K562 (cell line): ENCODE measurements at regions not wholly inside any gene's neighbourhood (a gene's known extent, or its start where the extent isn't known, plus 50 kb on each side); places are given as distances from the start of the nearest gene placed in this dataset.

Experiments used
- ATAC-seq: fragments of 200-7000 bp; cut with Tn5 transposase; 3 replicates; pipeline ENCODE4 v1.9.1; 2020; ENCODE audit warnings: moderate library complexity
- BruUV-seq: library from RNA; stranded (reverse); fragments of 400-500 nt; replicated peaks from 2 replicates; lab custom pipeline; 2021; lab: Mats Ljungman, UMichigan
- CTCF ChIA-PET: fragments of 300-600 bp; formaldehyde crosslinking; extraction: SDS; loops from one replicate; lab custom pipeline; 2021; ENCODE audit warnings: low intra/inter-chr PET ratio; lab: Yijun Ruan, JAX
- POLR2A ChIA-PET: fragments of 300-600, 350-650 bp; sonication (Branson Sonifier 250); formaldehyde crosslinking; extraction: SDS; loops from one replicate; lab custom pipeline; 2021; ENCODE audit warnings: antibody characterized with exemption, inconsistent platforms; lab: Yijun Ruan, JAX
- DNase-seq, 4 experiments: peaks; one replicate each; pipeline versions ENCODE4 v3.0.0 to v3.0.0-alpha.2; 2011 to 2018; ENCODE audit warnings: low spot score in 3 of 4, mixed read lengths in 3 of 4; ENCODE audit errors: extremely low read depth in 1 of 4
- FAIRE-seq: peaks from 2 replicates; lab custom pipeline; 2011; peaks lifted over from hg19 to GRCh38; lab: Jason Lieb, UNC
- H2AFZ ChIP-seq: 2 replicates; pipeline ENCODE4 v1.6.0; 2011; ENCODE audit warnings: low read depth, low read length, control low read depth, inconsistent platforms
- H3K27ac ChIP-seq: fragments of 200-600 bp; 3 replicates; pipeline ENCODE4 v1.8.0; 2011; ENCODE audit warnings: low read depth, mild to moderate bottlenecking, control low read depth, inconsistent platforms, low read length, moderate library complexity, mixed read lengths; ENCODE audit errors: extremely low read depth
- H3K27me3 ChIP-seq, 2 experiments: fragments of 300-600 bp in 1 of 2; 2 replicates in 1 of 2; 3 replicates in 1 of 2; pipeline versions ENCODE4 v1.6.0 to v1.8.0; 2011; ENCODE audit warnings: inconsistent platforms in 2 of 2, low read length in 2 of 2, mild to moderate bottlenecking in 1 of 2, mixed read lengths in 1 of 2, moderate library complexity in 1 of 2; ENCODE audit not compliant: control insufficient read depth in 2 of 2, insufficient read depth in 2 of 2
- H3K36me3 ChIP-seq: fragments of 300-600 bp; 3 replicates; pipeline ENCODE4 v1.8.0; 2011; ENCODE audit warnings: mild to moderate bottlenecking, low read length, inconsistent platforms; ENCODE audit not compliant: control insufficient read depth, insufficient read depth
- H3K4me1 ChIP-seq, 2 experiments: fragments of 200-600 bp in 1 of 2; replicated peaks in 1 of 2; 2 replicates in 1 of 2; 3 replicates in 1 of 2; pipeline versions ENCODE4 v1.5.1 to v1.8.0; 2011; ENCODE audit warnings: inconsistent platforms in 2 of 2, low read length in 2 of 2, mild to moderate bottlenecking in 1 of 2, mixed read lengths in 1 of 2, moderate library complexity in 1 of 2; ENCODE audit not compliant: control insufficient read depth in 2 of 2, insufficient read depth in 2 of 2
- H3K4me2 ChIP-seq: 2 replicates; pipeline ENCODE4 v1.6.1; 2011; ENCODE audit warnings: low read length, control low read depth, inconsistent platforms, mixed read lengths; ENCODE audit not compliant: insufficient read depth
- H3K4me3 ChIP-seq: fragments of 200-600 bp; sonication (generic), shearing (Covaris generic); 2 replicates; pipeline ENCODE4 v1.5.1; 2016; ENCODE audit warnings: control low read depth, inconsistent platforms
- H3K79me2 ChIP-seq: fragments of 200-600 bp; 3 replicates; pipeline ENCODE4 v1.8.0; 2011; ENCODE audit warnings: low read length, inconsistent platforms; ENCODE audit not compliant: control insufficient read depth, insufficient read depth
- H3K9ac ChIP-seq, 2 experiments: 2 replicates each; pipeline versions ENCODE4 v1.6.0 to v1.6.1; 2011; ENCODE audit warnings: low read depth in 2 of 2, low read length in 2 of 2, control low read depth in 1 of 2, inconsistent platforms in 1 of 2, mild to moderate bottlenecking in 1 of 2, mixed read lengths in 1 of 2; ENCODE audit not compliant: insufficient read depth in 1 of 2
- H3K9me1 ChIP-seq: one replicate; pipeline ENCODE4 v1.6.0; 2011; ENCODE audit warnings: inconsistent platforms, mild to moderate bottlenecking, low read length, moderate library complexity; ENCODE audit not compliant: control insufficient read depth, insufficient read depth
- H3K9me3 ChIP-seq: replicated peaks from 2 replicates; pipeline ENCODE4 v1.5.1; 2011; ENCODE audit warnings: low read depth, low read length, inconsistent platforms; ENCODE audit not compliant: control insufficient read depth, insufficient read depth
- H4K20me1 ChIP-seq: replicated peaks from 2 replicates; pipeline ENCODE4 v1.6.1; 2011; ENCODE audit warnings: low read length, inconsistent platforms, mixed read lengths; ENCODE audit not compliant: control insufficient read depth, insufficient read depth
- ARID2 ChIP-seq: fragments of 450-650 bp; IDR thresholded peaks from 2 replicates; pipeline ENCODE4 v1.6.1; 2017; ENCODE audit warnings: antibody characterized with exemption, mild to moderate bottlenecking
- FOS ChIP-seq: IDR thresholded peaks from 3 replicates; pipeline ENCODE4 v1.6.1; 2011; ENCODE audit not compliant: insufficient read length; ENCODE audit errors: extremely low read depth
- HDAC1 ChIP-seq, 2 experiments: fragments of 450-650 bp; IDR thresholded peaks; 2 replicates each; pipeline ENCODE4 v1.6.1; 2016 to 2017; ENCODE audit warnings: inconsistent platforms in 1 of 2, mild to moderate bottlenecking in 1 of 2, moderate library complexity in 1 of 2
- HMGXB4 ChIP-seq: sonication (generic); formaldehyde crosslinking; IDR thresholded peaks from 2 replicates; pipeline ENCODE4 v1.8.1; 2023; ENCODE audit warnings: mild to moderate bottlenecking, missing genetic modification reagents
- MEIS2 ChIP-seq: fragments of 450-650 bp; IDR thresholded peaks from 2 replicates; pipeline ENCODE4 v1.6.1; 2014; ENCODE audit warnings: mild to moderate bottlenecking; ENCODE audit not compliant: partially characterized antibody
- NR2C2 ChIP-seq, 2 experiments: fragments of 200-800 bp in 1 of 2; sonication (Bioruptor generic) in 1 of 2; sonication (generic) in 1 of 2; formaldehyde crosslinking in 1 of 2; IDR thresholded peaks; 2 replicates each; pipeline versions ENCODE4 v1.6.1 to v1.8.0; 2016 to 2022; ENCODE audit warnings: mild to moderate bottlenecking in 1 of 2, missing compliant biosample characterization in 1 of 2, missing genetic modification characterization in 1 of 2, missing genetic modification reagents in 1 of 2
- NR4A1 ChIP-seq, 2 experiments: fragments of 250-450 bp in 1 of 2; fragments of 450-650 bp in 1 of 2; sonication (Bioruptor Pico) in 1 of 2; IDR thresholded peaks; 2 replicates each; pipeline versions ENCODE4 v1.4.0 to v1.6.1; 2016 to 2020; ENCODE audit warnings: mild to moderate bottlenecking in 2 of 2, missing compliant biosample characterization in 1 of 2, missing genetic modification characterization in 1 of 2, moderate library complexity in 1 of 2
- SNRNP70 ChIP-seq: fragments of 200-400 bp; formaldehyde crosslinking; optimal IDR thresholded peaks from 2 replicates; pipeline ENCODE3; 2017; ENCODE audit warnings: low read depth, low read length
- TEAD1 ChIP-seq, 2 experiments: fragments of 450-650 bp in 1 of 2; sonication (generic) in 1 of 2; formaldehyde crosslinking; IDR thresholded peaks; 2 replicates each; pipeline versions ENCODE4 v1.4.0 to v1.8.0; 2020 to 2022; ENCODE audit warnings: mild to moderate bottlenecking in 2 of 2, missing genetic modification reagents in 1 of 2
- WGBS: fragments of 100-300 bp; shearing (Covaris generic); methylation state at CpG from one replicate; pipeline ENCODE4 v1.1.6; 2016; ENCODE audit warnings: low coverage, mixed read lengths; ENCODE audit not compliant: insufficient coverage; ENCODE audit errors: missing lambda C conversion rate; 5-methylcytosine and 5-hydroxymethylcytosine counted together
- in situ Hi-C: fragments of 300-500 bp; cut with MboI; formaldehyde crosslinking; loops from 4 replicates; pipeline ENCODE4 v1.15.0; 2018; ENCODE audit warnings: inconsistent platforms, mixed read lengths
- intact Hi-C: fragments of 100-400 bp; cut with micrococcal nuclease; formaldehyde crosslinking; loops from 2 replicates; pipeline ENCODE4 v1.14.2; 2022
- TF ChIP-seq, protein P1 (sequence below): fragments of 200-800 bp; sonication (Bioruptor generic); IDR thresholded peaks from 2 replicates; pipeline ENCODE4 v1.6.1; 2016; ENCODE audit warnings: missing genetic modification characterization, missing compliant biosample characterization
- TF ChIP-seq, protein P2 (sequence below): sonication (generic); formaldehyde crosslinking; IDR thresholded peaks from 2 replicates; pipeline ENCODE4 v1.8.0; 2022; ENCODE audit warnings: mild to moderate bottlenecking, low read depth, missing genetic modification reagents

DNA sequence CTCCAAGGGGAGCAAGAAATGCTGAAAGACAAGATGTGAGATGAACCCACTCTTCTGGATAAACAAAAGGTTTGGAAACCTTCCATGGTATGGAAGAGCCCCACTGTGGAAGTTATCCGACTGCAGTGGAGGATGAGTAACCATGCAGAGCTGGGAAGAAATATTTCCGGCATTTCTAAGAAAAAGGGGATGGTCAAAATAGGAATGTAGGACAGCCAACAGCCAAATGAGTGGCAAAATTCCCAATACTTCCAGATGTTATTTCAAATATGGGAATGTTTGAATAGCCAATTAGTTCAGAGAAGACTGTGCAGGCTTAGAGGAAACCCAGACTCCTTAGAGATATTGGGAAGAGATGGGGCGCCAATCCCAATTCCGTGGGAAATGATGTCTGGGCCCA lies 246.8 kb downstream of the RAD51AP2 start:
- H3K27me3 ChIP-seq: no peaks in the 10 kb centered on the region
- no peaks in the 10 kb centered on the region for H3K36me3 ChIP-seq
- BruUV-seq: no TSS peak
- CTCF ChIA-PET: no interaction called here
- no peak overlapping the region for H3K4me3 ChIP-seq
- no peaks in the 10 kb centered on the region for H3K9me3 ChIP-seq
- H3K27ac ChIP-seq: no peak overlapping the region
- H3K9me1 ChIP-seq: no peaks in the 10 kb centered on the region
- H2AFZ ChIP-seq: no peak overlapping the region
- in situ Hi-C loops: no loop called here
- no peak for ATAC-seq
- no peak for FAIRE-seq
- no peak overlapping the region for H3K4me2 ChIP-seq
- DNase-seq: no peak
- 0% methylated on average over 4 of the region's 4 CpGs for WGBS
- intact Hi-C loops: no loop called here
- no peaks in the 10 kb centered on the region for H3K79me2 ChIP-seq
- POLR2A ChIA-PET: interaction anchor here (1.2 kb wide), 1 partner anchor 37 kb away, joined by 3 read pairs; no protein-coding TSS in a partner anchor
- H4K20me1 ChIP-seq: no peaks in the 10 kb centered on the region
- no peaks in the 10 kb centered on the region for H3K4me1 ChIP-seq
- H3K9ac ChIP-seq: no peak overlapping the region
- TF ChIP-seq, protein P1, sequence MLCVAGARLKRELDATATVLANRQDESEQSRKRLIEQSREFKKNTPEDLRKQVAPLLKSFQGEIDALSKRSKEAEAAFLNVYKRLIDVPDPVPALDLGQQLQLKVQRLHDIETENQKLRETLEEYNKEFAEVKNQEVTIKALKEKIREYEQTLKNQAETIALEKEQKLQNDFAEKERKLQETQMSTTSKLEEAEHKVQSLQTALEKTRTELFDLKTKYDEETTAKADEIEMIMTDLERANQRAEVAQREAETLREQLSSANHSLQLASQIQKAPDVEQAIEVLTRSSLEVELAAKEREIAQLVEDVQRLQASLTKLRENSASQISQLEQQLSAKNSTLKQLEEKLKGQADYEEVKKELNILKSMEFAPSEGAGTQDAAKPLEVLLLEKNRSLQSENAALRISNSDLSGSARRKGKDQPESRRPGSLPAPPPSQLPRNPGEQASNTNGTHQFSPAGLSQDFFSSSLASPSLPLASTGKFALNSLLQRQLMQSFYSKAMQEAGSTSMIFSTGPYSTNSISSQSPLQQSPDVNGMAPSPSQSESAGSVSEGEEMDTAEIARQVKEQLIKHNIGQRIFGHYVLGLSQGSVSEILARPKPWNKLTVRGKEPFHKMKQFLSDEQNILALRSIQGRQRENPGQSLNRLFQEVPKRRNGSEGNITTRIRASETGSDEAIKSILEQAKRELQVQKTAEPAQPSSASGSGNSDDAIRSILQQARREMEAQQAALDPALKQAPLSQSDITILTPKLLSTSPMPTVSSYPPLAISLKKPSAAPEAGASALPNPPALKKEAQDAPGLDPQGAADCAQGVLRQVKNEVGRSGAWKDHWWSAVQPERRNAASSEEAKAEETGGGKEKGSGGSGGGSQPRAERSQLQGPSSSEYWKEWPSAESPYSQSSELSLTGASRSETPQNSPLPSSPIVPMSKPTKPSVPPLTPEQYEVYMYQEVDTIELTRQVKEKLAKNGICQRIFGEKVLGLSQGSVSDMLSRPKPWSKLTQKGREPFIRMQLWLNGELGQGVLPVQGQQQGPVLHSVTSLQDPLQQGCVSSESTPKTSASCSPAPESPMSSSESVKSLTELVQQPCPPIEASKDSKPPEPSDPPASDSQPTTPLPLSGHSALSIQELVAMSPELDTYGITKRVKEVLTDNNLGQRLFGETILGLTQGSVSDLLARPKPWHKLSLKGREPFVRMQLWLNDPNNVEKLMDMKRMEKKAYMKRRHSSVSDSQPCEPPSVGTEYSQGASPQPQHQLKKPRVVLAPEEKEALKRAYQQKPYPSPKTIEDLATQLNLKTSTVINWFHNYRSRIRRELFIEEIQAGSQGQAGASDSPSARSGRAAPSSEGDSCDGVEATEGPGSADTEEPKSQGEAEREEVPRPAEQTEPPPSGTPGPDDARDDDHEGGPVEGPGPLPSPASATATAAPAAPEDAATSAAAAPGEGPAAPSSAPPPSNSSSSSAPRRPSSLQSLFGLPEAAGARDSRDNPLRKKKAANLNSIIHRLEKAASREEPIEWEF: no peak
- TF ChIP-seq ARID2 (no peak), MEIS2 (no peak), NR4A1 (CRISPR knock-in tag; IDR thresholded peaks at IDR 0.05) (no peak), NR4A1 (tag; IDR thresholded peaks at IDR 0.05) (no peak), FOS (no peak), SNRNP70 (no peak), NR2C2 (CRISPR knock-in tag; IDR thresholded peaks at IDR 0.05) (no peak), NR2C2 (tag; IDR thresholded peaks at IDR 0.05) (no peak), HMGXB4 (no peak), HDAC1 (IDR thresholded peaks at IDR 0.05) (no peak), TEAD1 (CRISPR knock-in tag; IDR thresholded peaks at IDR 0.05) (no peak)
- TF ChIP-seq, protein P2, sequence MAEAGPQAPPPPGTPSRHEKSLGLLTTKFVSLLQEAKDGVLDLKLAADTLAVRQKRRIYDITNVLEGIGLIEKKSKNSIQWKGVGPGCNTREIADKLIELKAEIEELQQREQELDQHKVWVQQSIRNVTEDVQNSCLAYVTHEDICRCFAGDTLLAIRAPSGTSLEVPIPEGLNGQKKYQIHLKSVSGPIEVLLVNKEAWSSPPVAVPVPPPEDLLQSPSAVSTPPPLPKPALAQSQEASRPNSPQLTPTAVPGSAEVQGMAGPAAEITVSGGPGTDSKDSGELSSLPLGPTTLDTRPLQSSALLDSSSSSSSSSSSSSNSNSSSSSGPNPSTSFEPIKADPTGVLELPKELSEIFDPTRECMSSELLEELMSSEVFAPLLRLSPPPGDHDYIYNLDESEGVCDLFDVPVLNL (CRISPR knock-in tag): no peak
